ENCODE measurements at regions not wholly inside any gene's neighbourhood (a gene's known extent, or its start where the extent isn't known, plus 50 kb on each side); places are given as distances from the start of the nearest gene placed in this dataset.
A peak's percentile ranks its signal among the peaks of the same experiment; 100 is the strongest.

DNA sequence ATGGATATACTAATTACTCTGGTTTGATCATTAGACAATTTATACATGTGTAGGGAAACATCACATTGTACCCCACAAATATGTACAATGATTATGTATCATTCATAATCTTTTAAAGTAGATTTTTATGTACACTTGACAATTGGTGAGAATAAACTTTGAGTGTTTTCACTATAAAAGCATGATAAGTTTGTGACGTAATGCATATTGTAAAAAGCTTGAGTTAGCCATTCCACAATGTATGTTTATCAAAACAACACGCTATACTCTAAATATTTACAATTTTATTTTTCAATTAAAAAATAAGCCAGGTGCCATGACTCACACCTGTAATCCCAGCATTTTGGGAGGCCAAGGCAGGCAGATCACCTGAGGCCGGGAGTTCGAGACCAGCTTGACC, 360.1 kb upstream of the ITGA1 start:
- Histone ChIP-seq H3K4me3 (no peak overlapping the region), H3K9ac (no peak overlapping the region), H4K20me1 (ENCODE audit: low read depth) (no peaks in the 10 kb centered on the region), H3K36me3 (no peaks in the 10 kb centered on the region), H3K27ac (no peak overlapping the region), H2AFZ (replicated peaks) (no peak overlapping the region), H3K4me2 (no peak overlapping the region), H3F3A (ENCODE audit: low read depth) (no peaks in the 10 kb centered on the region), H3K27me3 (no peaks in the 10 kb centered on the region), H3K4me1 (no peaks in the 10 kb centered on the region), H3K9me3 (ENCODE audit: low read depth) (no peaks in the 10 kb centered on the region), H3K79me2 (ENCODE audit: low read depth) (no peaks in the 10 kb centered on the region)
- Mint-ChIP-seq H3K27me3 (ENCODE audit: insufficient read depth, low read depth) (peaks cover 5% of the 10 kb centered on the region), H3K9me3 (peaks cover 20% of the 10 kb centered on the region), H3K36me3 (peaks cover 13% of the 10 kb centered on the region), H3K4me3 (no peak overlapping the region), H3K27ac (no peak overlapping the region), H3K4me1 (peaks cover 12% of the 10 kb centered on the region)
- DNase-seq (ENCODE audit: low spot score) = no peak
- no peak for TF ChIP-seq EZH2 (IDR thresholded peaks at IDR 0.05)
- TF ChIP-seq, protein P1, sequence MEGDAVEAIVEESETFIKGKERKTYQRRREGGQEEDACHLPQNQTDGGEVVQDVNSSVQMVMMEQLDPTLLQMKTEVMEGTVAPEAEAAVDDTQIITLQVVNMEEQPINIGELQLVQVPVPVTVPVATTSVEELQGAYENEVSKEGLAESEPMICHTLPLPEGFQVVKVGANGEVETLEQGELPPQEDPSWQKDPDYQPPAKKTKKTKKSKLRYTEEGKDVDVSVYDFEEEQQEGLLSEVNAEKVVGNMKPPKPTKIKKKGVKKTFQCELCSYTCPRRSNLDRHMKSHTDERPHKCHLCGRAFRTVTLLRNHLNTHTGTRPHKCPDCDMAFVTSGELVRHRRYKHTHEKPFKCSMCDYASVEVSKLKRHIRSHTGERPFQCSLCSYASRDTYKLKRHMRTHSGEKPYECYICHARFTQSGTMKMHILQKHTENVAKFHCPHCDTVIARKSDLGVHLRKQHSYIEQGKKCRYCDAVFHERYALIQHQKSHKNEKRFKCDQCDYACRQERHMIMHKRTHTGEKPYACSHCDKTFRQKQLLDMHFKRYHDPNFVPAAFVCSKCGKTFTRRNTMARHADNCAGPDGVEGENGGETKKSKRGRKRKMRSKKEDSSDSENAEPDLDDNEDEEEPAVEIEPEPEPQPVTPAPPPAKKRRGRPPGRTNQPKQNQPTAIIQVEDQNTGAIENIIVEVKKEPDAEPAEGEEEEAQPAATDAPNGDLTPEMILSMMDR (IDR thresholded peaks at IDR 0.05) = no peak
- no peak for TF ChIP-seq EZH2phosphoT487 (IDR thresholded peaks at IDR 0.05)

DNA sequence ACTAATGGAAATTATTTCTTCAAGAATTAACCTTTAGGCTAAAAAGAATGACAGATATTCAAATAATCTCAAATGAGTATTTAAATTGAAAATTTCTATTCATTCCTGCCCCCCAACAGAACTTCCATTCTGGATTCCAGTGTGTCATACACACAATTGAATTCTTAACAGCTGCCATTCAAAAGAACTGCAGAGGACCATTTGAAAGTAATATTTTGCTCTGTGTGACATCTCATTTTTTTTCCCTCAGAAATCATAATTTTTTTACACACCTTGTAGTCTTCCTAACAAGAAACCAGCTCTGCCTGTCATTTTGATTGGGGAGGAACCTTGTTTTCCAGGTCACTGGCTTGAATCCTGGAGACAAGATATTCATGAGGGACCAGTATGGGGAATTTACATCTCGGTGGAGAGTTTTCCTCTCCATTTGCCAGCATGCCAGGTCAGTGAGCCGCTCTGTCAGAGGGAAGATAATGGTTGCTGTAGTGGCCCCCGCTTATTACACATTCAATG, 358.7 kb upstream of the ITGA1 start:
- Mint-ChIP-seq H3K27ac (peak overlapping the region; percentile 50), H3K9me3 (peaks cover 23% of the 10 kb centered on the region), H3K4me1 (peaks cover 12% of the 10 kb centered on the region), H3K27me3 (ENCODE audit: insufficient read depth, low read depth) (peaks cover 2% of the 10 kb centered on the region), H3K36me3 (peaks cover 12% of the 10 kb centered on the region), H3K4me3 (no peak overlapping the region)
- no peaks in the 10 kb centered on the region for H3K79me2 ChIP-seq (ENCODE audit: low read depth)
- no peaks in the 10 kb centered on the region for H3K27me3 ChIP-seq
- H3K9me3 ChIP-seq (ENCODE audit: low read depth) = no peaks in the 10 kb centered on the region
- H3K36me3 ChIP-seq = no peaks in the 10 kb centered on the region
- TF ChIP-seq EZH2 (IDR thresholded peaks at IDR 0.05) = no peak
- TF ChIP-seq EZH2phosphoT487 (IDR thresholded peaks at IDR 0.05) = no peak
- TF ChIP-seq, protein P1 (IDR thresholded peaks at IDR 0.05) = no peak
- no peak overlapping the region for H2AFZ ChIP-seq (replicated peaks)
- H3K4me3 ChIP-seq = no peak overlapping the region
- no peaks in the 10 kb centered on the region for H4K20me1 ChIP-seq (ENCODE audit: low read depth)
- no peak for DNase-seq (ENCODE audit: low spot score)
- H3K4me2 ChIP-seq = no peak overlapping the region
- no peak overlapping the region for H3K27ac ChIP-seq
- no peak overlapping the region for H3K9ac ChIP-seq
- no peaks in the 10 kb centered on the region for H3K4me1 ChIP-seq
- H3F3A ChIP-seq (ENCODE audit: low read depth) = no peaks in the 10 kb centered on the region

DNA sequence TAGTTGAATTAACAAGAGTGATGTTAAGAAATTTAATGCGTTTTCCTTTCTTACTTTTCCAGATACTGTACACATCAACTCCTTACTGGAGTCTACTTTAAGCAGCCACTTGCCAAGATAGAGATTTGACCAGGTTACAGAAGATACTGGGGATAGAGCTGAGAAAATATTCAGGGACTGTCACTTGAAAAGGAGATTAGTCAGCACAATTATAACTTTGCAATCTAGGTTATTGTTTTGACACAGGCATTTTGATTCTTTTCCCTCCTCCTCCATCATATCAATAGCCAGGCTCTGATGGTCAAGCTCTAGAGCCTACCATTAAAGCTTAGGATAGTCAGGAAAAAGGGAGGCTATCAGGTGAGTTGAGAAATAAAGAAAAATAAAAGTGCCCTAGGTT, 345.9 kb upstream of the ITGA1 start:
- Histone ChIP-seq H4K20me1 (ENCODE audit: low read depth) (no peaks in the 10 kb centered on the region), H3K4me2 (no peak overlapping the region), H3K27ac (no peak overlapping the region), H2AFZ (replicated peaks) (no peak overlapping the region), H3K79me2 (ENCODE audit: low read depth) (no peaks in the 10 kb centered on the region), H3K4me3 (no peak overlapping the region), H3F3A (ENCODE audit: low read depth) (no peaks in the 10 kb centered on the region), H3K9ac (no peak overlapping the region), H3K4me1 (no peaks in the 10 kb centered on the region), H3K36me3 (no peaks in the 10 kb centered on the region), H3K9me3 (ENCODE audit: low read depth) (no peaks in the 10 kb centered on the region), H3K27me3 (no peaks in the 10 kb centered on the region)
- DNase-seq (ENCODE audit: low spot score) = no peak
- Mint-ChIP-seq H3K36me3 (no peaks in the 10 kb centered on the region), H3K9me3 (peaks cover 16% of the 10 kb centered on the region), H3K27ac (no peak overlapping the region), H3K27me3 (ENCODE audit: insufficient read depth, low read depth) (peaks cover 2% of the 10 kb centered on the region), H3K4me3 (no peak overlapping the region), H3K4me1 (peaks cover under 1% of the 10 kb centered on the region)
- TF ChIP-seq EZH2 (IDR thresholded peaks at IDR 0.05) (no peak), EZH2phosphoT487 (IDR thresholded peaks at IDR 0.05) (no peak)
- TF ChIP-seq, protein P1 (IDR thresholded peaks at IDR 0.05) = no peak

Measured in neural progenitor cell (in vitro differentiated cells).